SJSA1 (cell line): ENCODE measurements at regions not wholly inside any gene's neighbourhood (a gene's known extent, or its start where the extent isn't known, plus 50 kb on each side); places are given as distances from the start of the nearest gene placed in this dataset.

ENCODE experiments used
- DNase-seq, 2 experiments: peaks; one replicate each; pipeline ENCODE4 v3.0.0-alpha.2; 2015 to 2020; ENCODE audit warnings: low spot score in 2 of 2, low read depth in 1 of 2
- H3K27ac ChIP-seq: fragments of 250-450 bp; sonication (Bioruptor Pico); 2 replicates; pipeline ENCODE4 v1.5.1; 2020; ENCODE audit warnings: mild to moderate bottlenecking, moderate library complexity
- H3K27me3 ChIP-seq: fragments of 250-450 bp; sonication (Bioruptor Pico); replicated peaks from 2 replicates; pipeline ENCODE4 v1.5.1; 2020; ENCODE audit warnings: mild to moderate bottlenecking, moderate library complexity
- H3K36me3 ChIP-seq: fragments of 250-450 bp; sonication (Bioruptor Pico); 2 replicates; pipeline ENCODE4 v1.5.1; 2020; ENCODE audit warnings: mild to moderate bottlenecking
- H3K4me1 ChIP-seq: fragments of 250-450 bp; sonication (Bioruptor Pico); replicated peaks from 2 replicates; pipeline ENCODE4 v1.6.1; 2021; ENCODE audit warnings: mild to moderate bottlenecking
- H3K4me3 ChIP-seq: fragments of 250-450 bp; sonication (Bioruptor Pico); 2 replicates; pipeline ENCODE4 v1.5.1; 2020; ENCODE audit warnings: mild to moderate bottlenecking
- H3K9me3 ChIP-seq: fragments of 250-450 bp; sonication (Bioruptor Pico); replicated peaks from 2 replicates; pipeline ENCODE4 v1.5.1; 2020; ENCODE audit warnings: mild to moderate bottlenecking

DNA sequence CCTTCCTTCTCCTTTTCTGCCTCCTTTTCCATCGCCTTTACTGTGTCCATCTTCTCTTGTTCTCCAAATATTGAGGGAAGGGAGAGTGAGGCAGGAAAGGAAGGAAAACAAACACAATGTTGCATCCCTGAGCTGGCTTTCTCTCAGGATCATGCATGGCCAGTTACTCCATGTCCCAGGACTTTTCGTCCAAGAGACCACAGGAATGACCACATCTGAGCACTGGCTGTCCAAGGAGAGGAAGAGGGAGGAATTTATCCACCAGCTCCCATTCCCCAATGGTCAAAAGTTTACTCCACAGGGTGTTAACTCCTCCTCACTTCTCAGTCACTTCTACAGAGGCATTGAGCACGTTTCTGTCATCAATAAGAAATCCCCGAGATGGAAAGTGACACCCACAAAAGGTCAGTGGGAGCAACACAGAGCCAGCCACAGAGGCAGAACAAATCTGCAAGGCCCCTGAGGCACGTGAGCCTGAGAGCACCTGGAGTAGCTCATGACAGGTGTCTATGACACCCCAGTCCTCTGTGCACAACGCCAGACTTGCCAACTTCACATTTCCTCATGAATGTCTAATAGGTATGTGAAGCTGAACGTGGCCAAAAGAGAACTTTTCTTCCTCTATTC lies 177.3 kb upstream of the NUDT4 start:
- H3K27me3 ChIP-seq: no peaks in the 10 kb centered on the region
- no peaks in the 10 kb centered on the region for H3K36me3 ChIP-seq
- no peak overlapping the region for H3K4me3 ChIP-seq
- no peaks in the 10 kb centered on the region for H3K9me3 ChIP-seq
- H3K27ac ChIP-seq: no peak overlapping the region
- H3K4me1 ChIP-seq: peaks cover 27% of the 10 kb centered on the region
- no peak for DNase-seq

DNA sequence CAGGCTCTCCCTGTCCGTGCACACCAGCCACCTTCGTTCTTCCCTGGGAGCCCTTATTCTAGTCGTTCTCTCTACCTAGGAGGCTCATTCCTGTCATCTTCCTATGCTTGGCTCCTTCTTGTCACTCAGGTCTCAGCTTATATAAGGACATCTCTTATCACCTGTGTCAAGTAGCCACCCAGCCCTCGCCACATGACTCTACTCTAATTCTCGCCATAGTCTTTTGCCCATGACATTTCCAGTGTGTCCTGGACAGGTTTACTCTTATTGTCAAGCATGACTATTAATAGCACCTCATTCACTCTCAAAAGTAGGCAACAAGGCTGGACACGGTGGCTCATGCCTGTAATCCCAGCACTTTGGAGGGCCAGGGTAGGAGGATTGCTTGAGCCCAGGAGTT lies 175.7 kb upstream of the NUDT4 start:
- no peaks in the 10 kb centered on the region for H3K9me3 ChIP-seq
- no peaks in the 10 kb centered on the region for H3K36me3 ChIP-seq
- H3K4me3 ChIP-seq: no peak overlapping the region
- no peaks in the 10 kb centered on the region for H3K27me3 ChIP-seq
- H3K4me1 ChIP-seq: peaks cover 25% of the 10 kb centered on the region
- no peak for DNase-seq
- H3K27ac ChIP-seq: no peak overlapping the region

DNA sequence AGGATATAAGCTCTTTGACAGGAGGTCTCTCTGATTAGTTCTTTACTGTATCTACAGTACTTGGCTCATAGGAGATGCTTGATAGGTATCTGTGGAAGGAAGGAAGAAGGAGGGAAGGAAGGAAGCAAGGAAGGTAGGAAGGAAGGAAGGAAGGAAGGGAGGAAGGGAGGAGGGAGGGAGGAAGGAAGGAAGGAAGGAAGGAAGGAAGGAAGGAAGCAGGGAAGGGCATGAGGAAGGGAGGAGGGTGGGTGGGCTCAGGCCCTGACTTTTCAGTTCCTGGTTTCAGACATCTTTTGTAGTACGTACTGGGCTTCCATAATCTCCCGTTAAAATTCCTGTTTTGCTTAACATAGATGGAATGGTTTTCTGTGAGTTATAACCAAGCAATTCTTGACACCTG lies 175.0 kb upstream of the NUDT4 start:
- no peaks in the 10 kb centered on the region for H3K27me3 ChIP-seq
- H3K4me1 ChIP-seq: peaks cover 18% of the 10 kb centered on the region
- H3K4me3 ChIP-seq: no peak overlapping the region
- no peak overlapping the region for H3K27ac ChIP-seq
- DNase-seq: no peak
- no peaks in the 10 kb centered on the region for H3K36me3 ChIP-seq
- H3K9me3 ChIP-seq: no peaks in the 10 kb centered on the region

DNA sequence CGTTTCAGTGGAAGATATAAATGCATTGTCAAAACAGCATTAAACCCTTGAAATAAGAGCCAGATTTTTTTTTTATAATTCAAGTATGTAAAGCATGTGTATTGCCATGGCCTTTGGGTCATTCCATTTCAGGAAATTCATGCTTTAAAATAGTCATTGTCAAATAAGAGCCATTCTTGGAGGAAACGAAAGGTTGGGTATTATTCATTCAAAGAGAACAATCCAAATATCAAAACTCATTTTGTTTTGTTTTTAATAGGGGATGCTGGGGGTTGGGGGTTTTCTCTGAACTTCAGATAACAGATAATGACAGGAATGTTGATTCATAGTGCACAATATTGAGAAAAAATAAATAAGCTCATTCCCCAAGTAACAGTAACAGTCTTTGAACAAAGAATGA lies 174.4 kb upstream of the NUDT4 start:
- Histone ChIP-seq H3K36me3 (no peaks in the 10 kb centered on the region), H3K9me3 (no peaks in the 10 kb centered on the region), H3K4me3 (no peak overlapping the region), H3K27ac (no peak overlapping the region), H3K4me1 (peaks cover 11% of the 10 kb centered on the region), H3K27me3 (no peaks in the 10 kb centered on the region)
- no peak for DNase-seq

DNA sequence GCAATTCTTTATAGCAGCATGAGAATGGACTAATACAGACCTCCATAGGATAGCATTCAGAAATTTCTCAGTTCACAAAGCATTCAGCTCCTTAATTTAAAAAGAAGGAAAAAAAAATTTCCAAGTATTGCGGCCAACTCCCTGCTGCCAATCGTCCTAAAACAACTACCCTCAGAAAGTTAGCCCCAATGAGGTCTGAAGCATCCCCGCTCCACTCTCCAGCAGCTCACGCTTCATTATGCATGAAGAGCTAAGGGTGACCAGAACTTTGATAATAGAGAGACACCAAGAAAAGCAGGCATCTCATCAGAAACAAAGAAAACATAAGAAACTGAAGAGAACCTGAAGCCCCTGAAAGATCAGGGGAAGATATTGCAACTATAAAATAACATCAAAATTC lies 172.8 kb upstream of the NUDT4 start:
- Histone ChIP-seq H3K4me1 (peaks cover 11% of the 10 kb centered on the region), H3K36me3 (no peaks in the 10 kb centered on the region), H3K27me3 (no peaks in the 10 kb centered on the region), H3K4me3 (no peak overlapping the region), H3K27ac (no peak overlapping the region), H3K9me3 (no peaks in the 10 kb centered on the region)
- no peak for DNase-seq

DNA sequence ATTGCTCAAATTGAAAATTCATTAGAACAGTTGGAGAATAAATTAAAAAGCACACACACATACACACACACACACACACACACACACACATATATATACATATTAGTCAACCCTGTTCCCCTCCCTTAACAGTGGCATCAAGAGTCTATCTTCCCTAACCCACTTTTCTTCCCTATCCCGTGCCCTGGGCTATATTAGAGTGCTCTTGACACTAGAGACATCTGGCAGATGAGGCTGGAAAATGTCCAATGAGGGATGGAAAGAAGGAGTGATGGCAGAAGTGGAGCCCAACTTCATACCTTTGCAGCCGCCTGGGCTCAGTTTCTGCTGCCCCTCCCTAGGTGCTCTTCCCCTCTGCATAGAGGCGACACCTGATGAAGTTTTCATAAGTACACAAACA lies 172.4 kb upstream of the NUDT4 start:
- no peaks in the 10 kb centered on the region for H3K36me3 ChIP-seq
- no peak overlapping the region for H3K4me3 ChIP-seq
- H3K4me1 ChIP-seq: peaks cover 11% of the 10 kb centered on the region
- H3K27me3 ChIP-seq: no peaks in the 10 kb centered on the region
- no peak overlapping the region for H3K27ac ChIP-seq
- no peak for DNase-seq
- H3K9me3 ChIP-seq: no peaks in the 10 kb centered on the region

DNA sequence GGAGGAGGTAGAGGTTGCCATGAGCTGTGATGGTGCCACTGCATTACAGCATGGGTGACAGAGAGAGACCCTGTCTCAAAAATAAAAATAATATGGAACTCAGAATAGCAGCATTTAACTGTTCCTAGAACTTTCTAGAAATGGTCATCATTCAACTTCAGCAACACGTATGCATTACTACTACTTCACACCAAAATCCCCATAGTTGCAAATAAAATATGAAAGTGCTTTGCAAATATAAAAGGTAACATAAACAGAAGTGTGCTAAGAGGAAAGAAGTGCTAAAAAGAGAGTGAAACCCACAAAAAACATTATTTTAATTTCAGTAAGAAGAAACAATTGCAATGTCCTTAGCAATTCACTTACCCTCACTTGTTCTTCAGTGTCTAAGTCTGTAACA lies 169.7 kb upstream of the NUDT4 start:
- Histone ChIP-seq H3K9me3 (no peaks in the 10 kb centered on the region), H3K27ac (no peak overlapping the region)
- DNase-seq: no peak

DNA sequence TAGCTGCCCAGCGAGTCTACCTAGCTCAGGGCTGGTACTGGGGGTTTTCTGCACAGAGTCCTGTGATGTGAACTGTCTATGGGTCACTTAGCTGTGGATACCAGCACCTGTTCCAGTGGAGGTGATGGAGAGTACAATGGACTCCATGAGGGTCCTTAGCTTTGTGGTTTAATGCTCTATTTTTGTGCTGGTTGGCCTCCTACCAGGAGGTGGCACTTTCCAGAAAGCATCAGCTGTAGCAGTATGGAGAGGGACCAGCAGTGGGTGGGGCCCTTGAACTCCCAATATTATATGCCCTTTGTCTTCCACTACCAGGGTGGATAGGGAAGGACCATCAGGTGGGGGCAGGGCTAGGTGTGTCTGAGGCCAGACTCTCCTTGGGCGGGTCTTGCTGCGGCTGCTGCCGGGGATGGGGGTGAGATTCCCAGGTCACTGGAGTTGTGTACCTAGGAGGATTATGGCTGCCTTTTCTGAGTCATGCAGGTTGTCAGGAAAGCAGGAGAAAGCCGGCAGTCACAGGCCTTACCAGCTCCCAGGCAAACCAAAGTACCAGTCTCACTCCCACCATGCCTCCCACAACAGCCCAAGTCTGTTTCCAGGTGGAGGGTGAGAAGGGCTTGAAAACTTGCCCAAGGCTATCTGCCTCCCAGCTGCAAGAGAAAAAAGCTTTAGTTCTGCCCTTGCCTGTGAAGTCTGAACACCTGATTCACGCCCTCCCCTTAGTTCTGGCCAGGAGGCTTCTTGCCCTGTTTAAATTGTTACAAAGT lies 163.0 kb upstream of the NUDT4 start:
- H3K4me1 ChIP-seq: no peaks in the 10 kb centered on the region
- DNase-seq: no peak
- no peaks in the 10 kb centered on the region for H3K9me3 ChIP-seq
- no peaks in the 10 kb centered on the region for H3K36me3 ChIP-seq
- no peaks in the 10 kb centered on the region for H3K27me3 ChIP-seq
- H3K27ac ChIP-seq: no peak overlapping the region
- no peak overlapping the region for H3K4me3 ChIP-seq

More for the DNA sequence above, 169.7 kb upstream of the NUDT4 start:
- H3K4me1 ChIP-seq: peaks cover 11% of the 10 kb centered on the region
- H3K4me3 ChIP-seq: no peak overlapping the region
- no peaks in the 10 kb centered on the region for H3K36me3 ChIP-seq
- H3K27me3 ChIP-seq: no peaks in the 10 kb centered on the region

DNA sequence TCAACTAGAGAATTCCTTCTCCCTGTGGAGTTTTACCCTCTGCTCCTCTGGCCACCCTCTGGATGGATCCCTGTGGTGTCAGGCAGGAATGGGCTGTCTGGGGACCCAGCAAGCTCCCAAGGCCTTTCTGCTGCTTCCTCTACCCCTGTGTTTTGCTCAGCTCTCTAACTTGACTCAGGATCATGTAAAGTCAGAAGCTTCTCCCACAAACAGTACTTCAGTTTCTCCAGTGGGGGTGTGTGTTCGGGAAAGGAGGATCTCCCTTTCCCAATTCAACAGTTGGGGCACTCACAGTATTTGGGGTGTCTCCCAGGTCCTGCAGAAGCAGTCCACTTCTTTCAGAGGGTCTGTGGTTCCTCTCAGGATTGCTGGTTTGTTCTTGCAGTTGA lies 162.4 kb upstream of the NUDT4 start:
- Histone ChIP-seq H3K4me3 (no peak overlapping the region), H3K27ac (no peak overlapping the region), H3K27me3 (no peaks in the 10 kb centered on the region), H3K9me3 (no peaks in the 10 kb centered on the region), H3K4me1 (no peaks in the 10 kb centered on the region), H3K36me3 (no peaks in the 10 kb centered on the region)
- no peak for DNase-seq

DNA sequence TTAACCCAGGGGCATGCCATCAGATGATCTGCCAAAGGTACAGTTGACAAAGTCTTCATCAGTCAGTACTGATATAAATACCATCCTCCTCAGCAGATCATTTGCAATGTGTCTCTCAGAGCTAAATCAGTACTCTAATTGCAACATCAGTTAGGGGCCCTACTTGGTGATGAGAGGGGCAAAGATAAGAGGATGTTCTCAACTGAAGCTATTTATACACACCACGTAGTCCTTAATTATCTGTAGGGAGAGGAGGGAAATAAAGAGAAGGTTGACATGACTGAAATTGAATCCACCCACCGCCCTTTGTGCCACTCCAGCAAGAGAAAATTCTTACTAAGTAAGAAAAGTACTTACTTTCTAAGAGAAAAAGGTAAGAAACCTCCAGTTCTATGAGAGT lies 157.8 kb upstream of the NUDT4 start:
- no peaks in the 10 kb centered on the region for H3K27me3 ChIP-seq

DNA sequence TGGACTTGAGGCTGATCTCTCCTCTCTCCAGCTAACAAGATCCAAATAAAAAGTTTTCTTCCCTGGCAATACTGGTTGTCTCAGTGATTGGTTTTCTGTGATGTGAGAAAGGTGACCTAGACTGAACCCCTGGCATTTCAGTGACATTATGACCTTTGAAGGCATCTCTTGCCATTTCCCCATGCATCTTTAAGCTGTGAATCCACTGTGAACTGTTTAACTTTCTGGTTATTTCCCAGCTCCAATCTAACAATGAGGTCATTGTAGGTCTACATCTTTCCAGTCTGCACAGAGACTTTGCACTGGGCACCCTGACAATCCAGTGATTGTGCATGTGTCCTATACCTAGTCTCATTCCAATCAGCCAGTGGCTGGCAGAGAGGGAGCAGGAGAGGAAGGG lies 155.9 kb upstream of the NUDT4 start:
- Histone ChIP-seq H3K27ac (no peak overlapping the region), H3K36me3 (no peaks in the 10 kb centered on the region; the same call in 1 of the 2 replicates)

More for the DNA sequence above, 157.8 kb upstream of the NUDT4 start:
- no peaks in the 10 kb centered on the region for H3K4me1 ChIP-seq
- no peak for DNase-seq
- H3K9me3 ChIP-seq: no peaks in the 10 kb centered on the region
- no peaks in the 10 kb centered on the region; the same call in 1 of the 2 replicates for H3K36me3 ChIP-seq
- H3K27ac ChIP-seq: no peak overlapping the region
- no peak overlapping the region for H3K4me3 ChIP-seq

DNA sequence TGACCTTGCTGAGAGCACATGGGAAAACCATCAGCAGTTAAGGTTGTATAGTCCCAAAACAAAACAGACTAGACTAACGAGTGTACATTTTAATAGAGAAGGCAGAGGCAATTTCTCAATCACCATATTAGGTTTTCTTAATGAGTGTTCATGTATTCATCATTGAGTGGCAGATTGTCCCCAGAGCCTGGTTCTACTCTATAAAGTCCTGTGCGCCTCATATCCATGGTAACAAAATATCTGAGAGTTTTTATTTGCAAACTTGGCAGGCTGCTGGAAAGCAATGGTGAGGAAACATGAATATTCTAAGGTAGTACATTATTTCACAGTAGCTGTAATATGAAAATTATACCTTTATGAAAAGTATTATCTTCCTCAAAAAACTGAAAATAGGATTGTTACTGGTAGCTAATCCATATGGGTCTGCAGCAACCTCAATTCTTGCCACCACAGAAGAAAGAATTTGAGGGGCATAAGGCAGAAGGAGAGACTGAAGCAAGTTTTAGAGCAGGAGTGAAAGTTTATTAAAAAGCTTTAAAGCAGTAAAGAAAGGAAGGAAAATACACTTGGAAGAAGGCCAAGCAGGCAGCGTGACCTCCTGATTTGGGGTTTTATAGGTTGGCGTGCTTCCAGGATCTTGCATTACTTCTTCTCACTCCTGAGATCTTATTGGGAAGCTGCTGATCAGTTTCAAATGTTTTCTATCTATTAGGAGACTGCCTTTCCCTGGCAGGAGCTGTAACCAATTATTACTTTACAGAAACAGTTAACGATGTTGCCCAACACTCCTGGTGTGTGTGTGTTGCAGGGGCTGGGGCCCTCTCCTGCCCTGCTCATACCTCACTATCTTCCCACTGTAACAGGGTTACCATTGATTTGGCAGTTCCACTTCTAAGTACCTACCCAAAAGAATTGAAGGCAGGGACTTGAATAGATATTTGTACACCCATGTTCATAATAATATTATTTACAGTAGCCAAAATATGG lies 154.0 kb upstream of the NUDT4 start:
- Histone ChIP-seq H3K4me1 (no peaks in the 10 kb centered on the region), H3K9me3 (no peaks in the 10 kb centered on the region), H3K27ac (no peak overlapping the region), H3K36me3 (no peaks in the 10 kb centered on the region; the same call in 1 of the 2 replicates), H3K4me3 (no peak overlapping the region), H3K27me3 (no peaks in the 10 kb centered on the region)
- DNase-seq: no peak

More for the DNA sequence above, 155.9 kb upstream of the NUDT4 start:
- DNase-seq: no peak
- no peaks in the 10 kb centered on the region for H3K27me3 ChIP-seq
- H3K4me1 ChIP-seq: no peaks in the 10 kb centered on the region
- H3K4me3 ChIP-seq: no peak overlapping the region
- H3K9me3 ChIP-seq: no peaks in the 10 kb centered on the region

DNA sequence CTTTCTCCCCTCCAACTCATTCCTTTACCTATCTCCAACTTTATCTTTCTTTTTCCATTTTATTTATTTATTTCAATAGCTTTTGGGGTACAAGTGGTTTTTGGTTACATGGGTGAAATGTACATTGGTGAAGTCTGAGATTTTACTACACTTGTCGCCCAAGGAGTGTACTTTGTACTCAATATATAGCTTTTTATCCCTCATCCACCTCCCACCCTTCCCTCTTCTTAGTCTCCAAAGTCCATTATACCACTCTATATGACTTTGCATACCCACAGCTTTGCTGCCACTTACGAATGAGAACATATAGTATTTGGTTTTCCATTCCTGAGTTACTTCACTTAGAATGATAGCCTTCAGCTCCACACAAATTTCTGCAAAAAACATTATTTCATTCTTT lies 152.6 kb upstream of the NUDT4 start:
- no peaks in the 10 kb centered on the region for H3K27me3 ChIP-seq
- H3K4me1 ChIP-seq: peaks cover 11% of the 10 kb centered on the region
- no peak for DNase-seq
- H3K9me3 ChIP-seq: no peaks in the 10 kb centered on the region
- H3K4me3 ChIP-seq: no peak overlapping the region
- no peaks in the 10 kb centered on the region; the same call in 1 of the 2 replicates for H3K36me3 ChIP-seq
- no peak overlapping the region for H3K27ac ChIP-seq

DNA sequence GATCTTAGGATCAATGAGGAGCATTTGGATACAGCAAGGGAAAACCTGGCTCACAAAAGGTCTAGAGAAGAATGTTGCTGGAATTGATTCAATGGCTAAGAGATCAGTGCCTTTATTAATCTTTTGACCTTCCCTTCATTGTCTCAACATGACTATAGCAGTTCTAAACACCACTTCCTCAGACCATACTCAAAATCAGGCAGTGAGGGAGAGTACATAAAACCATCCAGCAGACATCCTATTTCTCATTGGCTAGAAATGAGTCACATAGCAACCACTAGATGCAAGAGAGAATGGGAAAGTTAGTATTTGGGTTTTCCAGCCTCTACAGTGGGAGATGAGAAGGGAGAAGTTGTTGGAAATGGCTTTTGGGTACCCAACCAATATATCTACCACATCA lies 151.4 kb upstream of the NUDT4 start:
- H3K4me3 ChIP-seq: no peak overlapping the region
- no peaks in the 10 kb centered on the region for H3K9me3 ChIP-seq
- no peaks in the 10 kb centered on the region; the same call in 1 of the 2 replicates for H3K36me3 ChIP-seq
- H3K27ac ChIP-seq: no peak overlapping the region
- H3K4me1 ChIP-seq: peaks cover 11% of the 10 kb centered on the region
- no peaks in the 10 kb centered on the region for H3K27me3 ChIP-seq
- DNase-seq: no peak
